ENCODE measurements at regions not wholly inside any gene's neighbourhood (a gene's known extent, or its start where the extent isn't known, plus 50 kb on each side); places are given as distances from the start of the nearest gene placed in this dataset.

- no peaks in the 10 kb centered on the region for H3K9me2 ChIP-seq (replicated peaks; ENCODE audit: insufficient read depth, low read length)
- H3K27ac ChIP-seq (ENCODE audit: low read depth, low read length): no peak overlapping the region
- H3K79me2 ChIP-seq (ENCODE audit: insufficient read depth, low read length): no peaks in the 10 kb centered on the region
- no peaks in the 10 kb centered on the region for H3F3A ChIP-seq (ENCODE audit: insufficient read depth)
- H2AFZ ChIP-seq (ENCODE audit: low read depth, low read length, severe bottlenecking): no peak overlapping the region
- H3K4me2 ChIP-seq (ENCODE audit: low read depth, low read length, poor library complexity, severe bottlenecking): no peak overlapping the region
- no peaks in the 10 kb centered on the region for H4K20me1 ChIP-seq (ENCODE audit: low read depth, low read length)
- no peaks in the 10 kb centered on the region for H3K27me3 ChIP-seq (ENCODE audit: low read length)
- H3K9me3 ChIP-seq (ENCODE audit: insufficient read depth, low read length): no peaks in the 10 kb centered on the region
- no peaks in the 10 kb centered on the region for H3K36me3 ChIP-seq (ENCODE audit: low read length)
- H3K9ac ChIP-seq (ENCODE audit: low read length): no peak overlapping the region
- no peak overlapping the region for H3K4me3 ChIP-seq (ENCODE audit: insufficient read depth, low read length, poor library complexity, severe bottlenecking)
- TF ChIP-seq CTCF (IDR thresholded peaks at IDR 0.05; ENCODE audit: insufficient read depth, low read length, poor library complexity, severe bottlenecking) (no peak), EZH2phosphoT487 (conservative IDR thresholded peaks at IDR 0.05; ENCODE audit: low read length) (no peak)
Measured at GRCh38 chr2:226511311-226511710, 288.3 kb downstream of the IRS1 start.

DNA sequence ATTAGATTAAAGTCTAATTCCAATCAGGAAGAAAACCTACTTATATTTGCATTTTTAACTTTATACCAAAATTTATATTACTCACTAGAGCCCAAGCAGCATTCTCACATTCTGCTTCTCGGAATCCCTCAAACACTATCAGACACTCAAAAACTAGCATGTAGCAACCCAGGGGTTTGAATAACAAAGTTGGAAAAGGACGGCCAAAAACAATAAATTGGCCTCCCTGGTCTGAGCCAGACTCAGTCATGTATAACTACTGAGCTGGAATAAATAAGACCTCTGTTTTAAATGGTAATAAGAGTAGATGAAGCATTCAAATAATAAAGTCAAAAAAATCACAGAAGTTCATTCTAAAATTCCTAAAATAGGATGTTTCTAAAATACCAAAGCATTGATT, 290.9 kb downstream of the IRS1 start:
- Histone ChIP-seq H3K27ac (ENCODE audit: low read depth, low read length) (no peak overlapping the region), H4K20me1 (ENCODE audit: low read depth, low read length) (no peaks in the 10 kb centered on the region), H3K9me2 (replicated peaks; ENCODE audit: insufficient read depth, low read length) (no peaks in the 10 kb centered on the region), H3K4me3 (ENCODE audit: insufficient read depth, low read length, poor library complexity, severe bottlenecking) (no peak overlapping the region), H2AFZ (ENCODE audit: low read depth, low read length, severe bottlenecking) (no peak overlapping the region), H3K79me2 (ENCODE audit: insufficient read depth, low read length) (no peaks in the 10 kb centered on the region), H3K4me2 (ENCODE audit: low read depth, low read length, poor library complexity, severe bottlenecking) (no peak overlapping the region), H3K36me3 (ENCODE audit: low read length) (no peaks in the 10 kb centered on the region), H3K27me3 (ENCODE audit: low read length) (no peaks in the 10 kb centered on the region), H3K9me3 (ENCODE audit: insufficient read depth, low read length) (no peaks in the 10 kb centered on the region), H3K9ac (ENCODE audit: low read length) (no peak overlapping the region), H3F3A (ENCODE audit: insufficient read depth) (no peaks in the 10 kb centered on the region)
- TF ChIP-seq CTCF (IDR thresholded peaks at IDR 0.05; ENCODE audit: insufficient read depth, low read length, poor library complexity, severe bottlenecking) (no peak), EZH2phosphoT487 (conservative IDR thresholded peaks at IDR 0.05; ENCODE audit: low read length) (no peak)

DNA sequence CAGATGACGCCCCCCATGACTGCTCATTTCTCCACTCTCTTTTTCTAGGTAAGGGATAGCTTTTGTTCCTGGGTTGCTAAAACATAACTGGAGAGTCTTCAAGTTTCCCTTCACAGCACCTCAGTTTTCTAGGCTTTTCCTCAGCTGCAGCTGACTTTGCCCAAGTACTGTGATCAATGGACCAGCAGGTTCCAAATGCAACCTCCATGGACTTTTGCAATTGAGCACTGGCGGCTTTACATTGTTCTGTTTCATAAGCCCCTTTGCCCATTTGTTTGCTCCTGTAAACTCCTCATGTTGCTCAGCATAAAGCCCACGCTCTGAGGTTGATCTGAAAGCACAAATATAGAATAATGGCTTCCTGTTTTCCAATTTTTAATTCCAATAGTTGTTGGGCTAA, 291.6 kb downstream of the IRS1 start:
- Histone ChIP-seq H3K79me2 (ENCODE audit: insufficient read depth, low read length) (no peaks in the 10 kb centered on the region), H3K36me3 (ENCODE audit: low read length) (no peaks in the 10 kb centered on the region), H3K27me3 (ENCODE audit: low read length) (no peaks in the 10 kb centered on the region), H3K9me3 (ENCODE audit: insufficient read depth, low read length) (no peaks in the 10 kb centered on the region), H2AFZ (ENCODE audit: low read depth, low read length, severe bottlenecking) (no peak overlapping the region), H4K20me1 (ENCODE audit: low read depth, low read length) (no peaks in the 10 kb centered on the region), H3K4me2 (ENCODE audit: low read depth, low read length, poor library complexity, severe bottlenecking) (no peak overlapping the region), H3F3A (ENCODE audit: insufficient read depth) (no peaks in the 10 kb centered on the region), H3K9me2 (replicated peaks; ENCODE audit: insufficient read depth, low read length) (no peaks in the 10 kb centered on the region), H3K27ac (ENCODE audit: low read depth, low read length) (no peak overlapping the region), H3K4me3 (ENCODE audit: insufficient read depth, low read length, poor library complexity, severe bottlenecking) (no peak overlapping the region), H3K9ac (ENCODE audit: low read length) (no peak overlapping the region)
- no peak for TF ChIP-seq EZH2phosphoT487 (conservative IDR thresholded peaks at IDR 0.05; ENCODE audit: low read length)
- no peak for TF ChIP-seq CTCF (IDR thresholded peaks at IDR 0.05; ENCODE audit: insufficient read depth, low read length, poor library complexity, severe bottlenecking)
